AG09319 (cell line): ENCODE measurements at regions not wholly inside any gene's neighbourhood (a gene's known extent, or its start where the extent isn't known, plus 50 kb on each side); places are given as distances from the start of the nearest gene placed in this dataset.

Experiments
- DNase-seq: peaks from one replicate; pipeline ENCODE4 v3.0.0-alpha.2; 2010; ENCODE audit warnings: low read depth; ENCODE audit errors: extremely low read depth
- CTCF ChIP-seq: IDR thresholded peaks from 2 replicates; pipeline ENCODE4 v1.5.1; 2011; ENCODE audit warnings: low read depth, mild to moderate bottlenecking, inconsistent platforms, low read length, moderate library complexity

- no peak for TF ChIP-seq CTCF
- no peak for DNase-seq
These were observed 260.5 kb upstream of the ZNF521 start for GRCh38 chr18:25612466-25612865.

GRCh38 chr18:25608091-25608490 lies 256.1 kb upstream of the ZNF521 start:
- TF ChIP-seq CTCF: no peak
- no peak for DNase-seq

- DNase-seq: no peak
- TF ChIP-seq CTCF: no peak
These were observed 253.1 kb upstream of the ZNF521 start for GRCh38 chr18:25604894-25605597.

GRCh38 chr18:25604196-25604893 lies 252.4 kb upstream of the ZNF521 start:
- TF ChIP-seq CTCF: no peak

GRCh38 chr18:25599443-25599842 lies 247.5 kb upstream of the ZNF521 start:
- no peak for TF ChIP-seq CTCF
- DNase-seq: no peak

More at GRCh38 chr18:25604196-25604893, 252.4 kb upstream of the ZNF521 start:
- DNase-seq: no peak

GRCh38 chr18:25597476-25597875 lies 245.5 kb upstream of the ZNF521 start:
- no peak for DNase-seq
- TF ChIP-seq CTCF: no peak

- TF ChIP-seq CTCF: no peak
- DNase-seq: no peak
These were observed 243.5 kb upstream of the ZNF521 start for GRCh38 chr18:25595274-25596060.
